GM12891 (cell line): ENCODE measurements at regions not wholly inside any gene's neighbourhood (a gene's known extent, or its start where the extent isn't known, plus 50 kb on each side); places are given as distances from the start of the nearest gene placed in this dataset.
"Not testable (repeated sequence)": the region's sequence is repeated elsewhere in the genome, so short reads cannot be mapped to it uniquely, and the experiment has no call there.

Experiments
- DNase-seq: peaks from one replicate; pipeline ENCODE4 v3.0.0; 2011; ENCODE audit warnings: low spot score; ENCODE audit not compliant: insufficient read length
- FAIRE-seq: peaks from 2 replicates; lab custom pipeline; 2011; peaks lifted over from hg19 to GRCh38; lab: Jason Lieb, UNC
- PAX5 ChIP-seq: IDR thresholded peaks from 2 replicates; pipeline ENCODE4 v1.6.1; 2011; ENCODE audit warnings: low read length, moderate library complexity, mild to moderate bottlenecking; ENCODE audit not compliant: insufficient read depth, severe bottlenecking
- POLR2A ChIP-seq: IDR thresholded peaks from 2 replicates; pipeline ENCODE4 v1.6.1; 2011; ENCODE audit warnings: low read depth, low read length, control low read depth
- POLR2AphosphoS5 ChIP-seq: IDR thresholded peaks from 2 replicates; pipeline ENCODE4 v1.6.1; 2011; ENCODE audit warnings: low read depth, low read length, control low read depth
- POU2F2 ChIP-seq: IDR thresholded peaks from 2 replicates; pipeline ENCODE4 v1.6.1; 2011; ENCODE audit warnings: low read depth, mild to moderate bottlenecking, control low read depth, low read length, moderate library complexity
- SPI1 ChIP-seq: IDR thresholded peaks from 2 replicates; pipeline ENCODE4 v1.6.1; 2011; ENCODE audit warnings: low read depth, low read length, control low read depth
- TAF1 ChIP-seq: IDR thresholded peaks from 2 replicates; pipeline ENCODE4 v1.6.1; 2011; ENCODE audit warnings: low read depth, low read length, control low read depth

- DNase-seq, FAIRE-seq: not testable (repeated sequence)
These were observed 53.1 kb upstream of the HUNK start for GRCh38 chr21:31819692-31820091.

GRCh38 chr21:31814356-31814755, 58.5 kb upstream of the HUNK start:
- FAIRE-seq, DNase-seq: not testable (repeated sequence)

- FAIRE-seq, result no peak
- TF ChIP-seq SPI1, result no peak
- TF ChIP-seq POLR2AphosphoS5, result no peak
- no peak for TF ChIP-seq PAX5
- no peak for TF ChIP-seq POLR2A
- TF ChIP-seq TAF1, result no peak
- TF ChIP-seq POU2F2, result no peak
- no peak for DNase-seq
These were observed 59.0 kb upstream of the HUNK start for GRCh38 chr21:31813862-31814261.

- FAIRE-seq (no peak), DNase-seq (no peak)
- TF ChIP-seq PAX5 (no peak), SPI1 (0 out of 2 replicates have a peak, but pooled peaks have one; percentile 20)
These were observed 68.8 kb upstream of the HUNK start for GRCh38 chr21:31804008-31804394.

GRCh38 chr21:31803039-31804007, 69.5 kb upstream of the HUNK start:
- no peak for TF ChIP-seq POLR2AphosphoS5
- TF ChIP-seq POLR2A, result no peak
- TF ChIP-seq TAF1, result no peak
- TF ChIP-seq PAX5, result no peak
- no peak for TF ChIP-seq SPI1
- TF ChIP-seq POU2F2, result no peak
- DNase-seq, result no peak
- FAIRE-seq, result no peak

GRCh38 chr21:31802331-31802730, 70.4 kb upstream of the SCAF4 start:
- DNase-seq, result no peak
- TF ChIP-seq POLR2A, result no peak
- TF ChIP-seq TAF1, result no peak
- no peak for TF ChIP-seq PAX5
- no peak for TF ChIP-seq POLR2AphosphoS5
- no peak for TF ChIP-seq POU2F2
- no peak for TF ChIP-seq SPI1
- FAIRE-seq, result no peak

- FAIRE-seq, result no peak
These were observed 69.8 kb upstream of the SCAF4 start for GRCh38 chr21:31801551-31802219.

GRCh38 chr21:31798842-31799704, 67.2 kb upstream of the SCAF4 start:
- no peak for TF ChIP-seq POU2F2
- no peak for TF ChIP-seq POLR2AphosphoS5
- no peak for TF ChIP-seq TAF1
- TF ChIP-seq SPI1, result no peak
- FAIRE-seq, result no peak
- no peak for DNase-seq

More at GRCh38 chr21:31801551-31802219, 69.8 kb upstream of the SCAF4 start:
- no peak for DNase-seq
- TF ChIP-seq POLR2AphosphoS5 (no peak), POLR2A (no peak), POU2F2 (no peak), TAF1 (no peak), SPI1 (no peak), PAX5 (no peak)

- no peak for FAIRE-seq
- TF ChIP-seq POLR2AphosphoS5, result no peak
- no peak for TF ChIP-seq SPI1
- TF ChIP-seq PAX5, result no peak
- TF ChIP-seq POU2F2, result no peak
- TF ChIP-seq POLR2A, result no peak
These were observed 64.1 kb upstream of the SCAF4 start for GRCh38 chr21:31795992-31796391.

GRCh38 chr21:31790420-31790819, 58.5 kb upstream of the SCAF4 start:
- DNase-seq, FAIRE-seq: not testable (repeated sequence)

More at GRCh38 chr21:31795992-31796391, 64.1 kb upstream of the SCAF4 start:
- DNase-seq, result no peak
